C4-2B (cell line): ENCODE measurements at regions not wholly inside any gene's neighbourhood (a gene's known extent, or its start where the extent isn't known, plus 50 kb on each side); places are given as distances from the start of the nearest gene placed in this dataset.

Experiments used
- CTCF ChIP-seq: fragments of 450-650 bp; conservative IDR thresholded peaks from 2 replicates; pipeline ENCODE4 v1.5.1; 2017; ENCODE audit warnings: mild to moderate bottlenecking
- ZFX ChIP-seq: fragments of 450-650 bp; IDR thresholded peaks from 2 replicates; pipeline ENCODE4 v1.6.1; 2017

DNA sequence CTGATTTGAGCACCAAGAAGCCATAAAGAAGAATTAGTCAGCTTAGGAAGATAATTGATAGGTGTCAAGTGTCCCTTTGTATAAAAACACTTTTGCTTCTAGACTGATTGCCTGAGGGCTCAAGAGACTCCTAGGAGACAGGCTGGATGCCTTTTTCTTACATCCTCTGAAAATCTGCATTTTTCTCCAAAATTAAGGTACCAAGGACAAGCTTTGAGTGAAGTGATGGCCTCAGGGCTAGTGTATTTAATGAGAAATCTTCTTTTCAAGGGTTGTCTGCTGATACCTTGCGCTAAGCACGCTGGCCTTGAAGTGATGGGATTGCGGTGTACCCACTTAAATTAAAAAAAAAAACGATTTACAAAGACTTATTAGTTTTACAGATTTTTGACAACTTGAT, 304.0 kb downstream of the TLR4 start:
- TF ChIP-seq CTCF = no peak
- TF ChIP-seq ZFX = no peak
